A549 (cell line): ENCODE measurements at regions not wholly inside any gene's neighbourhood (a gene's known extent, or its start where the extent isn't known, plus 50 kb on each side); places are given as distances from the start of the nearest gene placed in this dataset.

Experiments used
- ATAC-seq, 2 experiments: fragments of 200-7000 bp in 1 of 2; fragments of >200 bp in 1 of 2; cut with Nextera tagmentation in 1 of 2; cut with Tn5 transposase in 1 of 2; 3 replicates each; pipeline versions ENCODE4 v1.8.0 to v1.9.1; 2018 to 2020; ENCODE audit warnings: mild to moderate bottlenecking in 1 of 2, moderate library complexity in 1 of 2
- CTCF ChIA-PET: fragments of 300-600 bp; sonication (Branson Sonifier 250); formaldehyde crosslinking; extraction: SDS; loops from one replicate; lab custom pipeline; 2021; ENCODE audit warnings: antibody characterized with exemption, inconsistent platforms; lab: Yijun Ruan, JAX
- POLR2A ChIA-PET: fragments of 350-600 bp; formaldehyde crosslinking; extraction: SDS; loops from one replicate; lab custom pipeline; 2021; ENCODE audit warnings: antibody characterized with exemption, inconsistent platforms; lab: Yijun Ruan, JAX
- DNase-seq, 2 experiments: peaks; one replicate each; pipeline versions ENCODE4 v3.0.0 to v3.0.0-alpha.2; 2011 to 2016; ENCODE audit warnings: low read depth in 1 of 2, low spot score in 1 of 2
- FAIRE-seq: peaks from 2 replicates; lab custom pipeline; 2011; peaks lifted over from hg19 to GRCh38; lab: Jason Lieb, UNC
- H3K27ac ChIP-seq, 2 experiments: fragments of >200 bp; sonication (Bioruptor Twin); formaldehyde crosslinking; 3 replicates each; pipeline ENCODE4 v1.5.1; 2016 to 2017
- H3K4me1 ChIP-seq: fragments of >200 bp; sonication (Bioruptor Twin); formaldehyde crosslinking; 3 replicates; pipeline ENCODE4 v1.6.1; 2016
- H3K4me2 ChIP-seq: fragments of >200 bp; sonication (Bioruptor Twin); formaldehyde crosslinking; 3 replicates; pipeline ENCODE4 v1.6.1; 2016
- H3K4me3 ChIP-seq: fragments of >200 bp; sonication (Bioruptor Twin); formaldehyde crosslinking; 3 replicates; pipeline ENCODE4 v1.5.1; 2016
- H3K9me3 ChIP-seq: fragments of >200 bp; sonication (Bioruptor Twin); formaldehyde crosslinking; 3 replicates; pipeline ENCODE4 v1.6.1; 2016
- CHD2 ChIP-seq: fragments of 150-350 bp; IDR thresholded peaks from 2 replicates; pipeline ENCODE4 v1.6.1; 2014; ENCODE audit warnings: low read length; ENCODE audit not compliant: partially characterized antibody
- E2F6 ChIP-seq: IDR thresholded peaks from 2 replicates; pipeline ENCODE4 v1.6.1; 2012; ENCODE audit warnings: low read depth, borderline replicate concordance
- EP300 ChIP-seq, 2 experiments: fragments of >200 bp; sonication (Bioruptor Twin); formaldehyde crosslinking; IDR thresholded peaks; 2 replicates in 1 of 2; 3 replicates in 1 of 2; pipeline ENCODE4 v1.6.1; 2016 to 2017
- FOSB ChIP-seq: fragments of 250-450 bp; sonication (Bioruptor Pico); IDR thresholded peaks from 2 replicates; pipeline ENCODE4 v1.5.0; 2020; ENCODE audit warnings: mild to moderate bottlenecking, moderate library complexity
- FOXS1 ChIP-seq: fragments of 250-450 bp; sonication (Bioruptor Pico); IDR thresholded peaks from 2 replicates; pipeline ENCODE4 v1.5.0; 2020; ENCODE audit warnings: mild to moderate bottlenecking, moderate library complexity
- HOXA7 ChIP-seq: fragments of 250-450 bp; sonication (Bioruptor Pico); IDR thresholded peaks from 2 replicates; pipeline ENCODE4 v1.5.0; 2020; ENCODE audit warnings: mild to moderate bottlenecking, moderate library complexity
- HOXB13 ChIP-seq: fragments of 250-450 bp; sonication (Bioruptor Pico); IDR thresholded peaks from 2 replicates; pipeline ENCODE4 v1.5.0; 2020; ENCODE audit warnings: low read depth, mild to moderate bottlenecking, moderate library complexity
- NPAS2 ChIP-seq: fragments of 250-450 bp; sonication (Bioruptor Pico); IDR thresholded peaks from 2 replicates; pipeline ENCODE4 v1.8.0; 2022; ENCODE audit warnings: mild to moderate bottlenecking, moderate library complexity, borderline replicate concordance
- NR3C1 ChIP-seq: fragments of >200 bp; sonication (Bioruptor Twin); formaldehyde crosslinking; IDR thresholded peaks from 3 replicates; pipeline ENCODE4 v1.6.1; 2017
- PHF8 ChIP-seq: fragments of 200-600 bp; sonication (generic); IDR thresholded peaks from 2 replicates; pipeline ENCODE4 v1.6.1; 2016; ENCODE audit warnings: low read depth, mild to moderate bottlenecking, antibody characterized with exemption, moderate library complexity, borderline replicate concordance
- POLR2AphosphoS2 ChIP-seq: conservative IDR thresholded peaks from 2 replicates; pipeline ENCODE4 v1.6.1; 2012; ENCODE audit warnings: low read length, improper control_type of control experiment, inconsistent platforms
- RAD21 ChIP-seq, 2 experiments: fragments of >200 bp in 1 of 2; sonication (Bioruptor Twin) in 1 of 2; formaldehyde crosslinking in 1 of 2; IDR thresholded peaks in 1 of 2; conservative IDR thresholded peaks in 1 of 2; 2 replicates in 1 of 2; 3 replicates in 1 of 2; pipeline ENCODE4 v1.6.1; 2012 to 2018; ENCODE audit warnings: inconsistent platforms in 1 of 2
- RARB ChIP-seq: fragments of 250-450 bp; sonication (Bioruptor Pico); IDR thresholded peaks from 2 replicates; pipeline ENCODE4 v1.8.0; 2021; ENCODE audit warnings: mild to moderate bottlenecking, moderate library complexity
- REST ChIP-seq: fragments of 200-600 bp; sonication (generic); IDR thresholded peaks from 2 replicates; pipeline ENCODE4 v1.6.1; 2016; ENCODE audit warnings: antibody characterized with exemption, mild to moderate bottlenecking, moderate library complexity
- SREBF2 ChIP-seq: fragments of 450-650 bp; IDR thresholded peaks from 2 replicates; pipeline ENCODE4 v1.6.1; 2014; ENCODE audit warnings: mild to moderate bottlenecking, moderate library complexity
- TP53 ChIP-seq: fragments of 250-450 bp; sonication (Bioruptor Pico); IDR thresholded peaks from 2 replicates; pipeline ENCODE4 v1.5.0; 2021; ENCODE audit warnings: mild to moderate bottlenecking, moderate library complexity
- USF2 ChIP-seq: fragments of 450-650 bp; IDR thresholded peaks from 2 replicates; pipeline ENCODE4 v1.6.1; 2014; ENCODE audit warnings: antibody characterized with exemption
- ZFP36 ChIP-seq: fragments of 450-650 bp; IDR thresholded peaks from 2 replicates; pipeline ENCODE4 v1.6.1; 2014; ENCODE audit warnings: borderline replicate concordance; ENCODE audit not compliant: partially characterized antibody
- ZNF302 ChIP-seq: fragments of 250-450 bp; sonication (Bioruptor Pico); IDR thresholded peaks from 2 replicates; pipeline ENCODE4 v1.9.0; 2021; ENCODE audit warnings: inconsistent platforms, mild to moderate bottlenecking, moderate library complexity
- ZSCAN20 ChIP-seq: fragments of 250-450 bp; sonication (Bioruptor Pico); IDR thresholded peaks from 2 replicates; pipeline ENCODE4 v1.8.0; 2022; ENCODE audit warnings: mild to moderate bottlenecking, moderate library complexity
- WGBS: methylation state at CpG from one replicate; pipeline ENCODE4 v1.1.6; 2017; ENCODE audit errors: missing lambda C conversion rate; 5-methylcytosine and 5-hydroxymethylcytosine counted together
- TF ChIP-seq, protein P1 (sequence below): fragments of >200 bp; sonication (Bioruptor Twin); formaldehyde crosslinking; IDR thresholded peaks from 3 replicates; pipeline ENCODE4 v1.5.1; 2016
- TF ChIP-seq, protein P2 (sequence below): fragments of >200 bp; sonication (Bioruptor Twin); formaldehyde crosslinking; IDR thresholded peaks from 3 replicates; pipeline ENCODE4 v1.6.1; 2016
- TF ChIP-seq, protein P3 (sequence below): IDR thresholded peaks from 2 replicates; pipeline ENCODE4 v1.6.1; 2012

GRCh38 chr21:17738176-17738953, 80.8 kb downstream of the C21orf91 start:
- H3K9me3 ChIP-seq = no peaks in the 10 kb centered on the region
- 56% methylated on average over 11 of the region's 11 CpGs for WGBS
- ATAC-seq = no peak
- H3K27ac ChIP-seq = no peak overlapping the region
- CTCF ChIA-PET = no interaction called here
- no peaks in the 10 kb centered on the region for H3K4me1 ChIP-seq
- no peak overlapping the region for H3K4me2 ChIP-seq
- POLR2A ChIA-PET = no interaction called here
- TF ChIP-seq, protein P1, sequence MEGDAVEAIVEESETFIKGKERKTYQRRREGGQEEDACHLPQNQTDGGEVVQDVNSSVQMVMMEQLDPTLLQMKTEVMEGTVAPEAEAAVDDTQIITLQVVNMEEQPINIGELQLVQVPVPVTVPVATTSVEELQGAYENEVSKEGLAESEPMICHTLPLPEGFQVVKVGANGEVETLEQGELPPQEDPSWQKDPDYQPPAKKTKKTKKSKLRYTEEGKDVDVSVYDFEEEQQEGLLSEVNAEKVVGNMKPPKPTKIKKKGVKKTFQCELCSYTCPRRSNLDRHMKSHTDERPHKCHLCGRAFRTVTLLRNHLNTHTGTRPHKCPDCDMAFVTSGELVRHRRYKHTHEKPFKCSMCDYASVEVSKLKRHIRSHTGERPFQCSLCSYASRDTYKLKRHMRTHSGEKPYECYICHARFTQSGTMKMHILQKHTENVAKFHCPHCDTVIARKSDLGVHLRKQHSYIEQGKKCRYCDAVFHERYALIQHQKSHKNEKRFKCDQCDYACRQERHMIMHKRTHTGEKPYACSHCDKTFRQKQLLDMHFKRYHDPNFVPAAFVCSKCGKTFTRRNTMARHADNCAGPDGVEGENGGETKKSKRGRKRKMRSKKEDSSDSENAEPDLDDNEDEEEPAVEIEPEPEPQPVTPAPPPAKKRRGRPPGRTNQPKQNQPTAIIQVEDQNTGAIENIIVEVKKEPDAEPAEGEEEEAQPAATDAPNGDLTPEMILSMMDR = no peak
- TF ChIP-seq ZFP36 = no peak
- TF ChIP-seq POLR2AphosphoS2 = no peak
- no peak for TF ChIP-seq FOSB
- TF ChIP-seq SREBF2 = no peak
- no peak for TF ChIP-seq USF2
- TF ChIP-seq ZSCAN20 (CRISPR knock-in tag) = no peak
- no peak for TF ChIP-seq FOXS1 (CRISPR knock-in tag)
- TF ChIP-seq, protein P2, sequence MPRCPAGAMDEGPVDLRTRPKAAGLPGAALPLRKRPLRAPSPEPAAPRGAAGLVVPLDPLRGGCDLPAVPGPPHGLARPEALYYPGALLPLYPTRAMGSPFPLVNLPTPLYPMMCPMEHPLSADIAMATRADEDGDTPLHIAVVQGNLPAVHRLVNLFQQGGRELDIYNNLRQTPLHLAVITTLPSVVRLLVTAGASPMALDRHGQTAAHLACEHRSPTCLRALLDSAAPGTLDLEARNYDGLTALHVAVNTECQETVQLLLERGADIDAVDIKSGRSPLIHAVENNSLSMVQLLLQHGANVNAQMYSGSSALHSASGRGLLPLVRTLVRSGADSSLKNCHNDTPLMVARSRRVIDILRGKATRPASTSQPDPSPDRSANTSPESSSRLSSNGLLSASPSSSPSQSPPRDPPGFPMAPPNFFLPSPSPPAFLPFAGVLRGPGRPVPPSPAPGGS = no peak
- no peak for TF ChIP-seq HOXA7 (CRISPR knock-in tag)
- TF ChIP-seq NR3C1 = no peak
- no peak for TF ChIP-seq RARB
- TF ChIP-seq EP300 (IDR thresholded peaks at IDR 0.05) = no peak
- no peak for TF ChIP-seq TP53 (CRISPR knock-in tag)
- TF ChIP-seq ZNF302 (CRISPR knock-in tag) = no peak
- no peak for TF ChIP-seq HOXB13
- no peak for TF ChIP-seq PHF8
- DNase-seq = no peak
- H3K4me3 ChIP-seq = no peak overlapping the region
- no peak for FAIRE-seq

DNA sequence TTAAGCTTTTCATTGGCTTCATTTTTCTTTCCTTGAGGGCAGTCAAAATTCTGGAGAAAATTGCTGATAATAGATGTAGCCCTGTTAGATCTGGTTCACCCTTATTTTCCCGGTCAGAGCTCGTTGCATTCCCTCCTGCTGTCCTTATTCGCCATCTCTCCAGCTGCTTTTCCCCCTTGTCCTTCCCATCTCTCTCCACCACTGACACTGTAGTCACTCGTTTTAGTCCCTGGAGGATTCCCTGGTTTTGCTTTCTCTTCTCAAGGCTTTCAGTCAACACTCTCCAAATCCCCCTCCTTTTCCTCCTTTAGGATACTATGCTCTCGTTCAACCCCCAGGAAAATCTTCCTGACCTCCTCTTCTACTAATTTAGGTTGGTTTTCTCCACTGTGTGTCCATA, 83.1 kb downstream of the C21orf91 start:
- no peak for FAIRE-seq
- no peaks in the 10 kb centered on the region for H3K4me1 ChIP-seq
- no peak for ATAC-seq
- DNase-seq = no peak
- no peak overlapping the region for H3K4me2 ChIP-seq
- H3K9me3 ChIP-seq = no peaks in the 10 kb centered on the region
- no peak for TF ChIP-seq HOXA7 (CRISPR knock-in tag)
- TF ChIP-seq NPAS2 (CRISPR knock-in tag) = no peak
- no peak for TF ChIP-seq CHD2
- no peak for TF ChIP-seq E2F6
- no peak for TF ChIP-seq RAD21 (conservative IDR thresholded peaks at IDR 0.05 in 1 of 2, IDR thresholded peaks at IDR 0.05 in 1 of 2)
- no peak for TF ChIP-seq ZNF302 (CRISPR knock-in tag)
- no peak for TF ChIP-seq REST
- TF ChIP-seq, protein P3, sequence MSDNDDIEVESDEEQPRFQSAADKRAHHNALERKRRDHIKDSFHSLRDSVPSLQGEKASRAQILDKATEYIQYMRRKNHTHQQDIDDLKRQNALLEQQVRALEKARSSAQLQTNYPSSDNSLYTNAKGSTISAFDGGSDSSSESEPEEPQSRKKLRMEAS = no peak
- H3K27ac ChIP-seq = no peak overlapping the region
- 39% methylated on average over 5 of the region's 5 CpGs for WGBS
- H3K4me3 ChIP-seq = no peak overlapping the region
- ChIA-PET CTCF (no interaction called here), POLR2A (no interaction called here)
